ENCODE measurements at regions not wholly inside any gene's neighbourhood (a gene's known extent, or its start where the extent isn't known, plus 50 kb on each side); places are given as distances from the start of the nearest gene placed in this dataset.

DNA sequence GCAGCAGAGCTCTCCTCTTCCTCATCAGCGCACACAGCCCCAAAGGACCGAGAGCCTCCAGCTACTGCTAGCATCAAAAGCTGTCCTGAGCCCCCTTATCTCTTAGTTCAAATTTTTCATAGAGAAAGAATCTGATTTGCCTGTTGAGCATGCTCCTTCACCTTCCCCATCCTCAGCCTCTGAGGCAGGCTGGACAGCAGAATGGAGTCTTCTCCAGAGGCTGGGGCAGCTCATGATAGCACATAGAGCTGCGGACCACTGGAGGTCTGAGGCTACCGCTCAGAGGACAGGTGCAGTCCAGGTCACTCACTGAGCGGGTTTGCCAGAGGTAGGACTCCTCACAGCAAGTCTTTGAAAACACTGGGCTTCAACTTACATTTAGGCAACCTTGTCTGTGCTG lies 72.8 kb upstream of the GRB10 start:
- TF ChIP-seq POLR2A (IDR thresholded peaks at IDR 0.05; ENCODE audit: low read length) (no peak), EP300 (IDR thresholded peaks at IDR 0.05) (no peak), E2F6 (IDR thresholded peaks at IDR 0.05; ENCODE audit: borderline replicate concordance, low read depth) (no peak), BHLHE40 (IDR thresholded peaks at IDR 0.05; ENCODE audit: low read depth, low read length) (no peak), KDM5A (IDR thresholded peaks at IDR 0.05) (no peak), ZSCAN20 (CRISPR knock-in tag; IDR thresholded peaks at IDR 0.05) (no peak), CBX2 (IDR thresholded peaks at IDR 0.05; ENCODE audit: borderline replicate concordance, low read depth) (no peak), POLR2AphosphoS2 (conservative IDR thresholded peaks at IDR 0.05; ENCODE audit: low read length) (no peak), RAD21 (conservative IDR thresholded peaks at IDR 0.05 in 1 of 2, IDR thresholded peaks at IDR 0.05 in 1 of 2) (no peak), PHF8 (IDR thresholded peaks at IDR 0.05; ENCODE audit: borderline replicate concordance, low read depth) (no peak), FOSL2 (IDR thresholded peaks at IDR 0.05) (no peak), FOSL2 (CRISPR knock-in tag; IDR thresholded peaks at IDR 0.05) (no peak)
- TF ChIP-seq, protein P1, sequence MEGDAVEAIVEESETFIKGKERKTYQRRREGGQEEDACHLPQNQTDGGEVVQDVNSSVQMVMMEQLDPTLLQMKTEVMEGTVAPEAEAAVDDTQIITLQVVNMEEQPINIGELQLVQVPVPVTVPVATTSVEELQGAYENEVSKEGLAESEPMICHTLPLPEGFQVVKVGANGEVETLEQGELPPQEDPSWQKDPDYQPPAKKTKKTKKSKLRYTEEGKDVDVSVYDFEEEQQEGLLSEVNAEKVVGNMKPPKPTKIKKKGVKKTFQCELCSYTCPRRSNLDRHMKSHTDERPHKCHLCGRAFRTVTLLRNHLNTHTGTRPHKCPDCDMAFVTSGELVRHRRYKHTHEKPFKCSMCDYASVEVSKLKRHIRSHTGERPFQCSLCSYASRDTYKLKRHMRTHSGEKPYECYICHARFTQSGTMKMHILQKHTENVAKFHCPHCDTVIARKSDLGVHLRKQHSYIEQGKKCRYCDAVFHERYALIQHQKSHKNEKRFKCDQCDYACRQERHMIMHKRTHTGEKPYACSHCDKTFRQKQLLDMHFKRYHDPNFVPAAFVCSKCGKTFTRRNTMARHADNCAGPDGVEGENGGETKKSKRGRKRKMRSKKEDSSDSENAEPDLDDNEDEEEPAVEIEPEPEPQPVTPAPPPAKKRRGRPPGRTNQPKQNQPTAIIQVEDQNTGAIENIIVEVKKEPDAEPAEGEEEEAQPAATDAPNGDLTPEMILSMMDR (IDR thresholded peaks at IDR 0.05): no peak
- TF ChIP-seq, protein P2, sequence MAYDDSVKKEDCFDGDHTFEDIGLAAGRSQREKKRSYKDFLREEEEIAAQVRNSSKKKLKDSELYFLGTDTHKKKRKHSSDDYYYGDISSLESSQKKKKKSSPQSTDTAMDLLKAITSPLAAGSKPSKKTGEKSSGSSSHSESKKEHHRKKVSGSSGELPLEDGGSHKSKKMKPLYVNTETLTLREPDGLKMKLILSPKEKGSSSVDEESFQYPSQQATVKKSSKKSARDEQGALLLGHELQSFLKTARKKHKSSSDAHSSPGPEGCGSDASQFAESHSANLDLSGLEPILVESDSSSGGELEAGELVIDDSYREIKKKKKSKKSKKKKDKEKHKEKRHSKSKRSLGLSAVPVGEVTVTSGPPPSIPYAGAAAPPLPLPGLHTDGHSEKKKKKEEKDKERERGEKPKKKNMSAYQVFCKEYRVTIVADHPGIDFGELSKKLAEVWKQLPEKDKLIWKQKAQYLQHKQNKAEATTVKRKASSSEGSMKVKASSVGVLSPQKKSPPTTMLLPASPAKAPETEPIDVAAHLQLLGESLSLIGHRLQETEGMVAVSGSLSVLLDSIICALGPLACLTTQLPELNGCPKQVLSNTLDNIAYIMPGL (CRISPR knock-in tag; IDR thresholded peaks at IDR 0.05; ENCODE audit: borderline replicate concordance): no peak
- TF ChIP-seq, protein P3, sequence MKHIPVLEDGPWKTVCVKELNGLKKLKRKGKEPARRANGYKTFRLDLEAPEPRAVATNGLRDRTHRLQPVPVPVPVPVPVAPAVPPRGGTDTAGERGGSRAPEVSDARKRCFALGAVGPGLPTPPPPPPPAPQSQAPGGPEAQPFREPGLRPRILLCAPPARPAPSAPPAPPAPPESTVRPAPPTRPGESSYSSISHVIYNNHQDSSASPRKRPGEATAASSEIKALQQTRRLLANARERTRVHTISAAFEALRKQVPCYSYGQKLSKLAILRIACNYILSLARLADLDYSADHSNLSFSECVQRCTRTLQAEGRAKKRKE (CRISPR knock-in tag; IDR thresholded peaks at IDR 0.05; ENCODE audit: low read depth): no peak

Data from A549 (cell line).